A673 (cell line): ENCODE measurements at regions not wholly inside any gene's neighbourhood (a gene's known extent, or its start where the extent isn't known, plus 50 kb on each side); places are given as distances from the start of the nearest gene placed in this dataset.

ENCODE experiments used
- BruUV-seq: library from RNA; stranded (reverse); fragments of 400-500 nt; replicated peaks from 2 replicates; lab custom pipeline; 2021; lab: Mats Ljungman, UMichigan
- CTCF ChIA-PET: fragments of 300-600 bp; sonication (Branson Sonifier 250); formaldehyde crosslinking; loops from one replicate; lab custom pipeline; 2022; ENCODE audit warnings: antibody characterized with exemption; lab: Charles Lee
- POLR2A ChIA-PET: fragments of 300-600 bp; sonication (Branson Sonifier 250); formaldehyde crosslinking; loops from one replicate; lab custom pipeline; 2022; ENCODE audit warnings: antibody characterized with exemption; ENCODE audit not compliant: low non-redundant PET; lab: Charles Lee
- DNase-seq: peaks from one replicate; pipeline ENCODE4 v3.0.0-alpha.2; 2015; ENCODE audit warnings: low spot score
- H3K27ac ChIP-seq: fragments of 200-600 bp; sonication (generic); 2 replicates; pipeline ENCODE4 v1.5.1; 2016; ENCODE audit warnings: mixed run types, low read depth, mild to moderate bottlenecking, mixed read lengths, antibody characterized with exemption, low read length; ENCODE audit not compliant: poor library complexity, severe bottlenecking
- H3K27me3 ChIP-seq: fragments of 200-600 bp; sonication (generic); replicated peaks from 2 replicates; pipeline ENCODE4 v1.6.1; 2017; ENCODE audit warnings: mixed run types, low read depth, mild to moderate bottlenecking, mixed read lengths, antibody characterized with exemption, low read length; ENCODE audit not compliant: insufficient read depth, poor library complexity
- H3K36me3 ChIP-seq: fragments of 200-600 bp; sonication (generic); 2 replicates; pipeline ENCODE4 v1.6.1; 2016; ENCODE audit warnings: mixed run types, mild to moderate bottlenecking, mixed read lengths, antibody characterized with exemption, low read length; ENCODE audit not compliant: insufficient read depth, poor library complexity, severe bottlenecking
- H3K4me1 ChIP-seq: fragments of 200-600 bp; sonication (generic); 2 replicates; pipeline ENCODE4 v1.6.1; 2017; ENCODE audit warnings: mixed run types, mild to moderate bottlenecking, mixed read lengths, antibody characterized with exemption, low read length; ENCODE audit not compliant: insufficient read depth, poor library complexity, severe bottlenecking
- H3K4me3 ChIP-seq: fragments of 200-600 bp; sonication (generic); 2 replicates; pipeline ENCODE4 v1.5.1; 2016; ENCODE audit warnings: low read depth, mixed run types, mild to moderate bottlenecking, mixed read lengths, low read length; ENCODE audit not compliant: poor library complexity, severe bottlenecking
- H3K9me3 ChIP-seq: fragments of 200-600 bp; sonication (generic); 2 replicates; pipeline ENCODE4 v1.6.1; 2016; ENCODE audit warnings: mixed run types, low read depth, mild to moderate bottlenecking, mixed read lengths, antibody characterized with exemption, low read length; ENCODE audit not compliant: poor library complexity, severe bottlenecking
- CTCF ChIP-seq: fragments of 300-800, 200-600 bp; sonication (generic); conservative IDR thresholded peaks from 2 replicates; pipeline ENCODE4 v1.5.1; 2017; ENCODE audit warnings: low read depth, mild to moderate bottlenecking, antibody characterized with exemption, low read length, moderate library complexity, mixed read lengths
- EZH2 ChIP-seq: fragments of 200-600 bp; sonication (generic); IDR thresholded peaks from 2 replicates; pipeline ENCODE4 v1.6.1; 2017; ENCODE audit warnings: borderline replicate concordance, low read depth, mild to moderate bottlenecking, mixed read lengths, antibody characterized with exemption, low read length; ENCODE audit not compliant: poor library complexity, severe bottlenecking
- intact Hi-C: fragments of 100-400 bp; cut with micrococcal nuclease; formaldehyde crosslinking; loops from one replicate; pipeline ENCODE4 v1.10.0; 2022; ENCODE audit not compliant: unreplicated experiment

GRCh38 chr10:4070921-4071660 is 286.1 kb upstream of the KLF6 start:
- H3K4me1 ChIP-seq, result peaks cover 13% of the 10 kb centered on the region
- CTCF ChIA-PET, result no interaction called here

DNA sequence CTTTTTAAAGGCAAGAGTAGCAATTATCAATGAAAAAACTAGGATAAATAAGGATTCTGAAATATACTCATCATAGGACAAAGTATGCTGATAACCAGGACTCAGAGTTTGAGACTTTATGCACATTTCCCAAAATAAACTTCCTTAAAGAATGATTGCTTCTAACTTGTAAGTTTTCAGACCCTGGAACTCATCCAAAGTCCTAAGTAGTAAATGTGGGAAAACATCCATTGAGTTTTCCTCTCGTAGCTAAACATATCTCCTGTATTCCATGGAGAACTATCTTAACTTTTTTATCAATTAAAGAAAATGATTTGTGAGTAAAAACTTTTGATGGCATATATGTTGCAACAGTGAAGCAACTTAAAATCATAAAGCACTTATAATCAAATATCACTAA is 285.2 kb upstream of the KLF6 start:
- H3K9me3 ChIP-seq, result no peaks in the 10 kb centered on the region
- no peak overlapping the region for H3K27ac ChIP-seq
- ChIA-PET POLR2A (no interaction called here), CTCF (no interaction called here)
- H3K27me3 ChIP-seq, result peaks cover 4% of the 10 kb centered on the region
- no peak for DNase-seq
- BruUV-seq, result no TSS peak
- no peaks in the 10 kb centered on the region for H3K36me3 ChIP-seq
- H3K4me3 ChIP-seq, result no peak overlapping the region
- intact Hi-C loops, result no loop called here
- TF ChIP-seq CTCF, result no peak
- TF ChIP-seq EZH2, result no peak
- H3K4me1 ChIP-seq, result peaks cover 13% of the 10 kb centered on the region

More at GRCh38 chr10:4070921-4071660, 286.1 kb upstream of the KLF6 start:
- H3K9me3 ChIP-seq, result no peaks in the 10 kb centered on the region
- BruUV-seq, result no TSS peak
- POLR2A ChIA-PET, result interaction anchor here (0.6 kb wide), 1 partner anchor 18 kb away, joined by 4 read pairs; no protein-coding TSS in a partner anchor
- DNase-seq, result no peak
- no peak overlapping the region for H3K4me3 ChIP-seq
- no peak overlapping the region for H3K27ac ChIP-seq
- intact Hi-C loops, result no loop called here
- TF ChIP-seq EZH2, result no peak
- no peak for TF ChIP-seq CTCF
- no peaks in the 10 kb centered on the region for H3K36me3 ChIP-seq
- H3K27me3 ChIP-seq, result no peaks in the 10 kb centered on the region

- H3K4me3 ChIP-seq, result no peak overlapping the region
- BruUV-seq, result no TSS peak
- H3K36me3 ChIP-seq, result no peaks in the 10 kb centered on the region
- DNase-seq, result no peak
- CTCF ChIA-PET, result no interaction called here
- intact Hi-C loops, result no loop called here
- H3K4me1 ChIP-seq, result peaks cover 13% of the 10 kb centered on the region
- no peaks in the 10 kb centered on the region for H3K9me3 ChIP-seq
- POLR2A ChIA-PET, result no interaction called here
- TF ChIP-seq CTCF (no peak), EZH2 (no peak)
- H3K27me3 ChIP-seq, result peaks cover 4% of the 10 kb centered on the region
- no peak overlapping the region for H3K27ac ChIP-seq
Measured at GRCh38 chr10:4069491-4069890, 284.5 kb upstream of the KLF6 start.
